OCI-LY7 (cell line): ENCODE measurements at regions not wholly inside any gene's neighbourhood (a gene's known extent, or its start where the extent isn't known, plus 50 kb on each side); places are given as distances from the start of the nearest gene placed in this dataset.

Experiments used
- EZH2phosphoT487 ChIP-seq: fragments of 200-600 bp; sonication (generic); IDR thresholded peaks from 2 replicates; pipeline ENCODE4 v1.6.1; 2018; ENCODE audit warnings: low read depth, borderline replicate concordance, mild to moderate bottlenecking, mixed run types, antibody characterized with exemption, low read length, moderate library complexity, mixed read lengths
- TF ChIP-seq, protein P1 (sequence below): fragments of 200-600 bp; sonication (generic); conservative IDR thresholded peaks from 2 replicates; pipeline ENCODE4 v1.5.1; 2014; ENCODE audit warnings: mild to moderate bottlenecking, antibody characterized with exemption, low read length, moderate library complexity, mixed read lengths

DNA sequence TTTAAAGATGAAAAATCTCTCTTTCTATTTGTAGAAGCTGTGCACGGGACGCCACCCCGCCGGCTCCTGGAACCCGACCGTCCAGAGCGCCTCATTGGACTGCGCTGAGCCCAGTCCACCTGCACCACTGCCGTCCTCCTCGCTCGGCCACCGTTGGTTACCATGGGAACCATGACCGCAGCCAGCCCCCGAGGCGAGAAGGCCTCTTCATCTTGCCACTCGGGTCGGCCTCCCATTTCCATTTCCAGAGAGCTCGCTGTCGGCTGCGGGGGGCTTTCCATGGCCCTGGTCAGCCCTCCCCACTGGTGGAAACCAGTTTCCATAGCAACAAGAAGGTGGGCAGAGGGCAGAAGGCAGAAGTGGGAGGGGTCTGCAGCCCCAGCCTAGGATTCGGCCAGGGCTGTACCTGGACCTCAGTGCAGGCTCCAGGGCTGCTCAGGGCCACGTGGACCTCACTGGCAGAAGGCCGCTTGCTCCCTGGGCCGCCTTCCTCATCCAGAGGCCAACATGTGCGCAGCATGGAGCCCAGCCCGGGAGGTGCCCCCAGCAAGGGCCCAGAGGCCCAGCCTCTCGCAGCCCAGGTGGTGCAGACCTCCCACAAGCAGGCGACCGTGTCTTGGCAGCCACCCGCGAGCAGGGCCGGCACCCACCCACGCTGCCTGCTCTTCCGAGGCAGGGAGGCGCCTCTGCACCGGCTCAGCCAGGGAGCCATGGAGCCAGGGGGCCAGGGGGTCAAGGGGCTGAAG, 283.5 kb upstream of the PPP2R2D start:
- TF ChIP-seq, protein P1, sequence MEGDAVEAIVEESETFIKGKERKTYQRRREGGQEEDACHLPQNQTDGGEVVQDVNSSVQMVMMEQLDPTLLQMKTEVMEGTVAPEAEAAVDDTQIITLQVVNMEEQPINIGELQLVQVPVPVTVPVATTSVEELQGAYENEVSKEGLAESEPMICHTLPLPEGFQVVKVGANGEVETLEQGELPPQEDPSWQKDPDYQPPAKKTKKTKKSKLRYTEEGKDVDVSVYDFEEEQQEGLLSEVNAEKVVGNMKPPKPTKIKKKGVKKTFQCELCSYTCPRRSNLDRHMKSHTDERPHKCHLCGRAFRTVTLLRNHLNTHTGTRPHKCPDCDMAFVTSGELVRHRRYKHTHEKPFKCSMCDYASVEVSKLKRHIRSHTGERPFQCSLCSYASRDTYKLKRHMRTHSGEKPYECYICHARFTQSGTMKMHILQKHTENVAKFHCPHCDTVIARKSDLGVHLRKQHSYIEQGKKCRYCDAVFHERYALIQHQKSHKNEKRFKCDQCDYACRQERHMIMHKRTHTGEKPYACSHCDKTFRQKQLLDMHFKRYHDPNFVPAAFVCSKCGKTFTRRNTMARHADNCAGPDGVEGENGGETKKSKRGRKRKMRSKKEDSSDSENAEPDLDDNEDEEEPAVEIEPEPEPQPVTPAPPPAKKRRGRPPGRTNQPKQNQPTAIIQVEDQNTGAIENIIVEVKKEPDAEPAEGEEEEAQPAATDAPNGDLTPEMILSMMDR: no peak
- no peak for TF ChIP-seq EZH2phosphoT487
